ENCODE measurements at regions not wholly inside any gene's neighbourhood (a gene's known extent, or its start where the extent isn't known, plus 50 kb on each side); places are given as distances from the start of the nearest gene placed in this dataset.

DNA sequence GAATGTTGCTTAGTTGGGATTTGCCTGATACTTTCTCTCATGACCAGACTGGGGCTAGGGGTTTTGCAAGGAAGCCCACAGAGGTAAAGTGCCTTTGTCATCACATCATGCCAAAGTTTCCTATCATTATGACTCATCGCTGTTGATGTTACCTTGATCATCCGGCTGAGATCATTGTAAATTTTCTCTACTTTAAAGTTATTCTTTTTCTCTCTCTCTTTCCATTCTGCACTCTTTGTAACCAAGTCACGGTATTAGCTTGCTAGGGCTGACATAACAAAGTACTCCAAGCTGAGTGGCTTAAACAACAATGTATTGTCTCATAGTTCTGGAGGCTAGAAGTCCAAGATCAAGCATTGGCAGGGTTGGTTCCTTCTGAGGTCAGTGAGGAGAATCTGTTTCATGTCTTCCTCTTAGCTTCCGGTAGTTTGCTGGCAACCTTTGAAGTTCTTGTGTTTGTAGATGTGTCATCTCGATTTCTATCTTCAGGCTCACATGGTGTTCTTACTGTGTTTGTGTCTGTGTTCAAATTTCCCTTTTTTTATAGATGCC, 113.0 kb downstream of the DTHD1 start:
- 77 to 81% (median 80%) methylated on average over 5 of the region's 5 CpGs for WGBS, 3 donors
- no peak overlapping the region for H3K4me3 ChIP-seq
- intact Hi-C loops (cut with DNase I): no loop called here

DNA sequence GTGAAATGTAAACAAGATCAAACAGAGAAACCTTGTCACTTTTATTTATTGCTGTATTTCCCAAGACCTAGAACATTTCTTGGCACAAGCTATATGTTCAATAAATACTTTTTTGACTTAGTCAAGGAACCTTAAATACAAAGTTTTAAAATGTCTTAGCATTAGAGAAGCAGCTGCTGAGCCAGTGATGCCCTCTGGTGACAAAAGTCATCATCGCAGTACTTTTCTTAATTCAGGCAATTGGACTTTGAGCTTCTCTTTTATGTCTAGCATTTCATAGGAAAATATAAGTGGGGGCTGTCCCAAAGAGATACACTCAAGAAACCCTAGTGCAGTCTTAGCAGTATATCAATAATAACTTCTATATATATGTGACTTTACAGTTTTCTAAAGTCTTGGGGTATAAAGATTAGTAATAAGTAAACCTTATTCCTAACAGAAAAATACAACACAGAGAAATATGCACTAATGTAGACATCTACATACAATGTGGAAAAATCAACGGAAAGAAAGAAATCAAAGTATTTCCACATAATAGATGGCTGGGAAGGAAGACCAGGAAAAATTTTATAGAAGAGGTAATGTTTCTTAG, 118.4 kb downstream of the DTHD1 start:
- Histone ChIP-seq H3K27me3 (no peaks in the 10 kb centered on the region), H3K4me3 (no peak overlapping the region), H3K27ac (no peak overlapping the region), H3K4me1 (ENCODE audit: insufficient read depth) (no peaks in the 10 kb centered on the region), H3K9me3 (no peaks in the 10 kb centered on the region), H3K36me3 (no peaks in the 10 kb centered on the region)
- TF ChIP-seq EP300 (IDR thresholded peaks at IDR 0.05) (no peak), POLR2A (IDR thresholded peaks at IDR 0.05) (no peak)
- TF ChIP-seq, protein P1, sequence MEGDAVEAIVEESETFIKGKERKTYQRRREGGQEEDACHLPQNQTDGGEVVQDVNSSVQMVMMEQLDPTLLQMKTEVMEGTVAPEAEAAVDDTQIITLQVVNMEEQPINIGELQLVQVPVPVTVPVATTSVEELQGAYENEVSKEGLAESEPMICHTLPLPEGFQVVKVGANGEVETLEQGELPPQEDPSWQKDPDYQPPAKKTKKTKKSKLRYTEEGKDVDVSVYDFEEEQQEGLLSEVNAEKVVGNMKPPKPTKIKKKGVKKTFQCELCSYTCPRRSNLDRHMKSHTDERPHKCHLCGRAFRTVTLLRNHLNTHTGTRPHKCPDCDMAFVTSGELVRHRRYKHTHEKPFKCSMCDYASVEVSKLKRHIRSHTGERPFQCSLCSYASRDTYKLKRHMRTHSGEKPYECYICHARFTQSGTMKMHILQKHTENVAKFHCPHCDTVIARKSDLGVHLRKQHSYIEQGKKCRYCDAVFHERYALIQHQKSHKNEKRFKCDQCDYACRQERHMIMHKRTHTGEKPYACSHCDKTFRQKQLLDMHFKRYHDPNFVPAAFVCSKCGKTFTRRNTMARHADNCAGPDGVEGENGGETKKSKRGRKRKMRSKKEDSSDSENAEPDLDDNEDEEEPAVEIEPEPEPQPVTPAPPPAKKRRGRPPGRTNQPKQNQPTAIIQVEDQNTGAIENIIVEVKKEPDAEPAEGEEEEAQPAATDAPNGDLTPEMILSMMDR (IDR thresholded peaks at IDR 0.05): no peak
- 33 to 48% (median 41%) methylated on average over 2 of the region's 2 CpGs for WGBS, 3 donors
- intact Hi-C loops (cut with DNase I): no loop called here
- no peak for DNase-seq

More for the DNA sequence above, 113.0 kb downstream of the DTHD1 start:
- DNase-seq: no peak
- TF ChIP-seq EP300 (IDR thresholded peaks at IDR 0.05) (no peak), POLR2A (IDR thresholded peaks at IDR 0.05) (no peak)
- TF ChIP-seq, protein P1 (IDR thresholded peaks at IDR 0.05): no peak
- Histone ChIP-seq H3K9me3 (no peaks in the 10 kb centered on the region), H3K27me3 (peaks cover 2% of the 10 kb centered on the region), H3K4me1 (ENCODE audit: insufficient read depth) (no peaks in the 10 kb centered on the region), H3K36me3 (no peaks in the 10 kb centered on the region), H3K27ac (no peak overlapping the region)

DNA sequence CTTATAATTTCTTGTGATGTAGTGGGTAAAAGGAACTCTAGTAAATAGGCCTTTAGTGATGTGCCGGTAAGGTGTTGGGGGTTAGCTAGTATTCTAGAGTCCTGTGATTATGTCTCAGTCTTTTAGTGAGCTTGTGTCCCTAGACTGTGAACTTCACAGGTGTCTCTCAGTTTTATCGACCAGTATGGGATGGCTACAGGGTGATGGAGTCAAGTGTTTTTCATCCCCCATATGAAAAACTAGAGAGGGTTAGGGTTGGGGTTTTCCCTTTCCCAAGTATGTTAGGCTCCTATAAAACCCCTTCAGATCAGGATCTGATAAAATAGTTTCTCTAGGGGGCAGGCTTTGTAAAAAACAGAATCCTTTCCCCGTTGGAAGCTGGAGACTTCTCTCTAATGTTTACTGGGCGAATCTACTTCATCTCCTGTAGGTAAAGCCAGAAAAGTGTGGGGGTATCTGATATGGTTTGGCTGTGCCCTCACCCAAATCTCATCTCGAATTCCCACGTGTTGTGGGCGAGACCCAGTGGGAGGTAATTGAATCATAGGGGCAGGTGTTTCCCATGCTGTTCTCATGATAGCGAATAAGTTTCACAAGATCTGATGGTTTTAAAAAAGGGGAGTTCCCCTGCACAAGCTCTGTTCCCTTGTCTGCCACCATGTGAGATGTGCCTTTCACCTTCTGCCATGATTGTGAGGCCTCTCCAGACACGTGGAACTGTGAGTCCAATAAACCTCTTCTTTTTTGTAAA, 120.8 kb downstream of the DTHD1 start:
- Histone ChIP-seq H3K4me3 (no peak overlapping the region), H3K9me3 (no peaks in the 10 kb centered on the region), H3K27me3 (no peaks in the 10 kb centered on the region), H3K4me1 (ENCODE audit: insufficient read depth) (no peaks in the 10 kb centered on the region), H3K27ac (no peak overlapping the region), H3K36me3 (no peaks in the 10 kb centered on the region)
- intact Hi-C loops (cut with DNase I): no loop called here
- DNase-seq: no peak
- no peak for TF ChIP-seq EP300 (IDR thresholded peaks at IDR 0.05)
- no peak for TF ChIP-seq POLR2A (IDR thresholded peaks at IDR 0.05)
- TF ChIP-seq, protein P1 (IDR thresholded peaks at IDR 0.05): no peak
- 84 to 87% (median 84%) methylated on average over 9 of the region's 9 CpGs for WGBS, 3 donors

DNA sequence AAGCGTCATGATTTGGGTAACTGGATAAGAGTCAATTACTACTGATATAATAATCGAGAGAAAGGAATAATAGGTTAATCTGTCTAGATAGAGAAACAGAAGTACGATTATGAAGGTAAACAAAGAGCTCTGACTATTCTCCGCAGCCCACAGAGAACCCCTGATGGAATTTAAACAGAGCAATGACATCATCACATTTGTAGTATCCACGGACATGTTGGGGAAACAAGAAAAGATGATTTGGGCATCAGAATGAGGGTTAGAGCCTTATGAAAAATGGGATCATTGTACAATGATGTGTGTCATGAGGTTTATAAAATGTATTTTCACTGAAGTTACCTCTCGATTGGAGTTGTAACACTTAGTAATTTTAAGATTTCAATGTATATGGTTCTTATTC, 129.9 kb downstream of the DTHD1 start:
- Histone ChIP-seq H3K4me3 (no peak overlapping the region), H3K4me1 (ENCODE audit: insufficient read depth) (no peaks in the 10 kb centered on the region), H3K9me3 (no peaks in the 10 kb centered on the region), H3K27me3 (no peaks in the 10 kb centered on the region), H3K27ac (no peak overlapping the region), H3K36me3 (no peaks in the 10 kb centered on the region)
- 67 to 79% (median 68%) methylated on average over 6 of the region's 6 CpGs for WGBS, 3 donors
- intact Hi-C loops (cut with DNase I): no loop called here
- DNase-seq: no peak
- TF ChIP-seq POLR2A (IDR thresholded peaks at IDR 0.05) (no peak), EP300 (IDR thresholded peaks at IDR 0.05) (no peak)
- TF ChIP-seq, protein P1 (IDR thresholded peaks at IDR 0.05): no peak

All from ovary (tissue), 7 donors.